Activated effector memory CD4-positive, alpha-beta T cell treated with anti-CD3 and anti-CD28 coated beads, Interleukin-2, amount 50 U/mL, for 16 hours (primary cell): ENCODE measurements at regions not wholly inside any gene's neighbourhood (a gene's known extent, or its start where the extent isn't known, plus 50 kb on each side); places are given as distances from the start of the nearest gene placed in this dataset.

Experiments used
- DNase-seq: peaks from one replicate; pipeline ENCODE4 v3.0.0-alpha.2; 2020

- DNase-seq, result no peak
These were observed 272.5 kb downstream of the DHX35 start for GRCh38 chr20:39234520-39235095.

- DNase-seq, result no peak
These were observed 271.6 kb downstream of the DHX35 start for GRCh38 chr20:39233755-39234154.

- DNase-seq, result no peak
These were observed 265.3 kb downstream of the DHX35 start for GRCh38 chr20:39227416-39227815.

- no peak for DNase-seq
These were observed 263.8 kb downstream of the DHX35 start for GRCh38 chr20:39225978-39226377.

- no peak for DNase-seq
These were observed 263.4 kb downstream of the DHX35 start for GRCh38 chr20:39225536-39225935.

GRCh38 chr20:39222101-39222500 lies 260.0 kb downstream of the DHX35 start:
- DNase-seq, result no peak

GRCh38 chr20:39216195-39216594 lies 254.1 kb downstream of the DHX35 start:
- DNase-seq, result no peak

GRCh38 chr20:39214828-39215227 lies 252.7 kb downstream of the DHX35 start:
- DNase-seq, result no peak

- DNase-seq, result no peak
These were observed 251.5 kb downstream of the DHX35 start for GRCh38 chr20:39213476-39214145.

- DNase-seq, result no peak
These were observed 249.1 kb downstream of the DHX35 start for GRCh38 chr20:39211060-39211748.

GRCh38 chr20:39210341-39211036 lies 248.3 kb downstream of the DHX35 start:
- no peak for DNase-seq

GRCh38 chr20:39206899-39207564 lies 244.9 kb downstream of the DHX35 start:
- DNase-seq, result no peak

- DNase-seq, result no peak
These were observed 233.5 kb downstream of the DHX35 start for GRCh38 chr20:39195582-39196021.

GRCh38 chr20:39190666-39191570 lies 228.8 kb downstream of the DHX35 start:
- no peak for DNase-seq

- no peak for DNase-seq
These were observed 226.2 kb downstream of the DHX35 start for GRCh38 chr20:39188266-39188765.

GRCh38 chr20:39181490-39181889 lies 219.3 kb downstream of the DHX35 start:
- DNase-seq, result no peak

GRCh38 chr20:39176457-39176856 lies 214.3 kb downstream of the DHX35 start:
- DNase-seq, result no peak

GRCh38 chr20:39170896-39171463 lies 208.8 kb downstream of the DHX35 start:
- DNase-seq, result no peak

GRCh38 chr20:39165099-39165498 lies 203.0 kb downstream of the DHX35 start:
- DNase-seq, result no peak

- no peak for DNase-seq
These were observed 202.5 kb downstream of the DHX35 start for GRCh38 chr20:39164642-39165041.

- DNase-seq, result no peak
These were observed 201.8 kb downstream of the DHX35 start for GRCh38 chr20:39163993-39164392.
